HEK293T (cell line): ENCODE measurements at regions not wholly inside any gene's neighbourhood (a gene's known extent, or its start where the extent isn't known, plus 50 kb on each side); places are given as distances from the start of the nearest gene placed in this dataset.

Experiments
- CTCF ChIA-PET: fragments of 350-600 bp; formaldehyde crosslinking; extraction: SDS; loops from one replicate; lab custom pipeline; 2021; ENCODE audit warnings: antibody characterized with exemption, inconsistent platforms; lab: Yijun Ruan, JAX
- POLR2A ChIA-PET: fragments of 350-600 bp; formaldehyde crosslinking; extraction: SDS; loops from one replicate; lab custom pipeline; 2020; ENCODE audit warnings: antibody characterized with exemption, inconsistent platforms; lab: Yijun Ruan, JAX
- DNase-seq: peaks from one replicate; pipeline ENCODE4 v3.0.0; 2012; ENCODE audit warnings: mixed read lengths; ENCODE audit errors: extremely low spot score
- ARNT ChIP-seq: fragments of 450-650 bp; IDR thresholded peaks from 2 replicates; pipeline ENCODE4 v1.6.1; 2017; ENCODE audit warnings: mild to moderate bottlenecking
- BHLHE40 ChIP-seq: fragments of 450-650 bp; IDR thresholded peaks from 2 replicates; pipeline ENCODE4 v1.6.1; 2016; ENCODE audit warnings: mild to moderate bottlenecking, moderate library complexity, borderline replicate concordance
- CTBP1 ChIP-seq: fragments of 450-650 bp; IDR thresholded peaks from 2 replicates; pipeline ENCODE4 v1.6.1; 2016; ENCODE audit warnings: borderline replicate concordance
- ELF4 ChIP-seq: fragments of 450-650 bp; IDR thresholded peaks from 2 replicates; pipeline ENCODE4 v1.6.1; 2017; ENCODE audit warnings: antibody characterized with exemption
- FOXA1 ChIP-seq: fragments of 450-650 bp; IDR thresholded peaks from 2 replicates; pipeline ENCODE4 v1.6.1; 2016; ENCODE audit warnings: mild to moderate bottlenecking
- FOXK2 ChIP-seq: fragments of 450-650 bp; IDR thresholded peaks from 2 replicates; pipeline ENCODE4 v1.6.1; 2016; ENCODE audit warnings: mild to moderate bottlenecking
- FOXM1 ChIP-seq: fragments of 450-650 bp; IDR thresholded peaks from 2 replicates; pipeline ENCODE4 v1.6.1; 2017; ENCODE audit warnings: mild to moderate bottlenecking, borderline replicate concordance
- HDGF ChIP-seq: fragments of 450-650 bp; IDR thresholded peaks from 2 replicates; pipeline ENCODE4 v1.6.1; 2017; ENCODE audit warnings: antibody characterized with exemption, borderline replicate concordance
- L3MBTL2 ChIP-seq: fragments of 450-650 bp; conservative IDR thresholded peaks from 2 replicates; pipeline ENCODE4 v1.6.1; 2016; ENCODE audit warnings: mild to moderate bottlenecking
- LEF1 ChIP-seq: fragments of 450-650 bp; IDR thresholded peaks from 2 replicates; pipeline ENCODE4 v1.6.1; 2017; ENCODE audit warnings: mild to moderate bottlenecking, borderline replicate concordance
- NFRKB ChIP-seq: fragments of 450-650 bp; IDR thresholded peaks from 2 replicates; pipeline ENCODE4 v1.6.1; 2016; ENCODE audit warnings: mild to moderate bottlenecking, moderate library complexity
- SP1 ChIP-seq: fragments of 450-650 bp; IDR thresholded peaks from 2 replicates; pipeline ENCODE4 v1.6.1; 2017
- SUZ12 ChIP-seq: fragments of 450-650 bp; IDR thresholded peaks from 2 replicates; pipeline ENCODE4 v1.6.1; 2016; ENCODE audit warnings: mild to moderate bottlenecking
- TARDBP ChIP-seq: fragments of 450-650 bp; IDR thresholded peaks from 2 replicates; pipeline ENCODE4 v1.6.1; 2016
- ZNF384 ChIP-seq: fragments of 450-650 bp; IDR thresholded peaks from 2 replicates; pipeline ENCODE4 v1.6.1; 2016
- TF ChIP-seq, protein P1 (sequence below): fragments of 450-650 bp; IDR thresholded peaks from 2 replicates; pipeline ENCODE4 v1.6.1; 2016

GRCh38 chr1:31127266-31127665, 61.7 kb upstream of the PUM1 start:
- CTCF ChIA-PET = interaction anchor here (0.7 kb wide), 1 partner anchor 9 kb away, joined by 3 read pairs; no protein-coding TSS in a partner anchor
- no peak for DNase-seq
- POLR2A ChIA-PET = no interaction called here
- TF ChIP-seq, protein P1, sequence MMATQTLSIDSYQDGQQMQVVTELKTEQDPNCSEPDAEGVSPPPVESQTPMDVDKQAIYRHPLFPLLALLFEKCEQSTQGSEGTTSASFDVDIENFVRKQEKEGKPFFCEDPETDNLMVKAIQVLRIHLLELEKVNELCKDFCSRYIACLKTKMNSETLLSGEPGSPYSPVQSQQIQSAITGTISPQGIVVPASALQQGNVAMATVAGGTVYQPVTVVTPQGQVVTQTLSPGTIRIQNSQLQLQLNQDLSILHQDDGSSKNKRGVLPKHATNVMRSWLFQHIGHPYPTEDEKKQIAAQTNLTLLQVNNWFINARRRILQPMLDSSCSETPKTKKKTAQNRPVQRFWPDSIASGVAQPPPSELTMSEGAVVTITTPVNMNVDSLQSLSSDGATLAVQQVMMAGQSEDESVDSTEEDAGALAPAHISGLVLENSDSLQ = no peak
- TF ChIP-seq FOXK2 (no peak), FOXA1 (no peak), FOXM1 (no peak), ZNF384 (no peak), CTBP1 (no peak), SP1 (no peak), ARNT (no peak), BHLHE40 (no peak)

DNA sequence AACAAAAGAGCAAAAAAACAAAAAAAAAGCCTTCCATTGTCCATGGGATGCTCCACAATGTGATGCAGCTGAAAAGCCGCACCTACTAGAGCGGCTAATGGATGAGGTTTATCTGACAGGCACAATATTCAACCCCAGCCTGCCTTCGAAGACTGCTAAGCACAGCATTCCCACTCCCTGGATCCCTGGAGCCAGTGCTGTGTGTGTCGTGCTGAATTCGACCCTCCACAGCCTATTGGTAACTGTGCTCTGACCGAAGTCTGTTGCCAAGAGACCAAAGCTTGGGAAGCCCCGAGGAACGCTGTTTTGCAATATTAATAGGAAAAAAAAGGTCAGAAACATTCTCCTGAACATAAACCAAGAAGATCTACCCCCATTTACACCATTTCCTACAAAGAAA, 57.2 kb upstream of the PUM1 start:
- ChIA-PET CTCF (no interaction called here), POLR2A (interaction anchor here (1.2 kb wide), 1 partner anchor 57 kb away, joined by 3 read pairs; the partner anchor contains the start of gene PUM1)
- no peak for TF ChIP-seq FOXM1
- TF ChIP-seq LEF1 = no peak
- TF ChIP-seq SP1 = no peak
- no peak for TF ChIP-seq ZNF384
- no peak for TF ChIP-seq NFRKB
- no peak for TF ChIP-seq SUZ12
- no peak for TF ChIP-seq L3MBTL2
- no peak for TF ChIP-seq BHLHE40
- no peak for TF ChIP-seq ARNT
- no peak for TF ChIP-seq ELF4
- no peak for DNase-seq

DNA sequence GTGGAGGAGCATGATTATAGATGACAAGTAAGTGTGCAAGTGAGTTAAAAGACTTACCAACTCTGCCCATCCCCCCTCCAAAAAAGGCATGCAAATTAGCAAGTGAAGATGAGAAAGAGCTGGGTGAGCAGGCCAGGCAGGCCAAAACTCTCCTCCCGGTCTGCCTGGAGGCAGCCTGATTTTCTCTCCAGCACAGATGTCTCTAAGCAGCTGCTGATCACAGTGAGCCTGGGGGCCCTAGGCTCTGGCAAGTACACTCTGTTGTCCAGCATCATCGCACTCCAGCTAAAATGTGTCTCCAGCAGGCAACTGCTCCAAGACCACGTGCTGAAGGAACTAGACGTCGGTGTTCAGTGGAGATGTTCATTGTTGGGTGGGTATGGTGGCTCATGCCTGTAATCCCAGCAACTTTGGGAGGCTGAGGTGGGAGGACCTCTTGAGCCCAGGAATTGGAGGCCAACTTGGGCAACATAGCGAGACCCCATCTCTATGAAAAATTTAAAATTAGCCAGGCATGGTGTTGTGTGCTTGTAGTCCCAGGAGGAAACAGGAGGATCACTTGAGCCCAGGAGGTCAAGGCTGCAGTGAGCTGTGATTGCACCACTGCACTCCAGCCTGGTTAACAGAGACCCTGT, 56.7 kb upstream of the PUM1 start:
- no peak for TF ChIP-seq TARDBP
- TF ChIP-seq HDGF = no peak
- no peak for TF ChIP-seq ARNT
- TF ChIP-seq NFRKB = no peak
- TF ChIP-seq L3MBTL2 = no peak; the same call in 1 of the 2 replicates
- TF ChIP-seq SP1 = no peak
- TF ChIP-seq LEF1 = no peak
- TF ChIP-seq ZNF384 = no peak
- TF ChIP-seq BHLHE40 = no peak
- no peak for TF ChIP-seq FOXK2
- TF ChIP-seq FOXM1 = no peak
- TF ChIP-seq ELF4 = no peak
- no peak for TF ChIP-seq SUZ12
- TF ChIP-seq CTBP1 = no peak
- TF ChIP-seq, protein P1 = no peak
- no peak for TF ChIP-seq FOXA1
- DNase-seq = no peak
- ChIA-PET CTCF (interaction anchor here (0.6 kb wide), 1 partner anchor 762 kb away, joined by 4 read pairs; no protein-coding TSS in a partner anchor), POLR2A (interaction anchor here (1.2 kb wide), 1 partner anchor 56 kb away, joined by 3 read pairs; the partner anchor contains the start of gene PUM1)

DNA sequence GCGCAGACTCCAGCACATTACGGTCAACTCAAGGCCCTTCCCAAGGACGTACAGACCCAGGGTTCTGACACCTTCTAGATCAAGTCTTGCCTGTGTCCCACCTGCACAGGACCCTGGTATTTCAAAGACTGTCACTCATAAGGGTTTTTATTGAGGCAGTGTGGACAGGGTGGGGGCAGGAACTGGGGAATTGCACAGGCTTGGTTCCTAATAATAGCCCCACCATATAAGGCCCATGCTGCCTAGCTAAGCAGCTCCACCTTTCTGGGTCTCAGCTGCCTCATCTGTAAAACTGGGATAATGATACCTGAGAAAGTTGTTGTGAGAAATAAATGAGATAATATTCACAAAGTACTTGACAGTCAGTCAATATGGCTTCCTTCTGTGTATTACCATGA, 55.3 kb upstream of the PUM1 start:
- POLR2A ChIA-PET = interaction anchor here (1.5 kb wide), 1 partner anchor 9 kb away, joined by 4 read pairs; no protein-coding TSS in a partner anchor
- DNase-seq = no peak
- no peak for TF ChIP-seq HDGF
- no peak for TF ChIP-seq SP1
- no peak for TF ChIP-seq CTBP1
- TF ChIP-seq FOXM1 = no peak
- TF ChIP-seq L3MBTL2 = no peak
- no peak for TF ChIP-seq BHLHE40
- TF ChIP-seq, protein P1 = no peak
- TF ChIP-seq ZNF384 = no peak
- no peak for TF ChIP-seq FOXA1
- no peak for TF ChIP-seq LEF1
- TF ChIP-seq ELF4 = no peak
- TF ChIP-seq FOXK2 = no peak
- CTCF ChIA-PET = interaction anchor here (1.1 kb wide), 1 partner anchor 122 kb away, joined by 3 read pairs; no protein-coding TSS in a partner anchor

DNA sequence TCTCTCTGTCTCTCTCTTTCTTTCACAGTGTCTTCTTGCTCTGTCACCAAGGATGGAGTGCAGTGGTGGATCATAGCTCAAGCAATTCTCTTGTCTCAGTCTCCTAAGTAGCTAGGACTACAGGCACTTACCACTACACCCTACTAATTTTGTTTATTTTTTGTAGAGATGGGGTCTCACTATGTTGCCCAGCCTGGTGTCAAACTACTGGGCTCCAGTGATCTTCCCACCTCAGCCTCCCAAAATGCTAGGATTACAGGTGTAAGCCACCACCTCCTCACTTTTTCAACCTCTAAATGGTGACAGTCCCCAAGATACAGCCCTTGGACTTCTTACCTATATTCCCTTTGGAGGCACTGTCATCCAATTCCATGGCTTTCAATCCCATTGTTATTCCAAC, 50.5 kb upstream of the PUM1 start:
- CTCF ChIA-PET = no interaction called here
- POLR2A ChIA-PET = no interaction called here
- DNase-seq = no peak
- no peak for TF ChIP-seq FOXA1
- TF ChIP-seq NFRKB = no peak
- no peak for TF ChIP-seq L3MBTL2
- TF ChIP-seq ARNT = no peak
- no peak for TF ChIP-seq BHLHE40
- TF ChIP-seq, protein P1 = no peak
- TF ChIP-seq CTBP1 = no peak
- TF ChIP-seq SUZ12 = no peak
- no peak for TF ChIP-seq FOXK2
- TF ChIP-seq LEF1 = no peak
- TF ChIP-seq ELF4 = no peak
- TF ChIP-seq SP1 = no peak
- TF ChIP-seq TARDBP = no peak
- TF ChIP-seq FOXM1 = no peak
- no peak for TF ChIP-seq HDGF
- TF ChIP-seq ZNF384 = no peak
